HepG2 (cell line): ENCODE measurements at regions not wholly inside any gene's neighbourhood (a gene's known extent, or its start where the extent isn't known, plus 50 kb on each side); places are given as distances from the start of the nearest gene placed in this dataset.

ENCODE experiments used
- GTF2F1 ChIP-seq: fragments of 150-350 bp; IDR thresholded peaks from 2 replicates; pipeline ENCODE4 v1.6.1; 2014; ENCODE audit warnings: low read length
- NFATC3 ChIP-seq: sonication (generic); formaldehyde crosslinking; IDR thresholded peaks from 2 replicates; pipeline ENCODE4 v1.5.1; 2020; ENCODE audit warnings: mild to moderate bottlenecking, missing genetic modification reagents
- SRSF4 ChIP-seq: fragments of 200-400 bp; formaldehyde crosslinking; IDR thresholded peaks from one replicate; pipeline ENCODE4 v1.6.1; 2018; ENCODE audit warnings: mild to moderate bottlenecking, low read depth, low read length, moderate library complexity; ENCODE audit not compliant: poor library complexity, severe bottlenecking
- TF ChIP-seq, protein P1 (sequence below), 2 experiments: fragments of 450-650 bp in 1 of 2; sonication (generic) in 1 of 2; formaldehyde crosslinking; IDR thresholded peaks; 2 replicates each; pipeline versions ENCODE4 v1.5.0 to v1.8.0; 2020 to 2022; ENCODE audit warnings: mild to moderate bottlenecking in 1 of 2, missing genetic modification reagents in 1 of 2

DNA sequence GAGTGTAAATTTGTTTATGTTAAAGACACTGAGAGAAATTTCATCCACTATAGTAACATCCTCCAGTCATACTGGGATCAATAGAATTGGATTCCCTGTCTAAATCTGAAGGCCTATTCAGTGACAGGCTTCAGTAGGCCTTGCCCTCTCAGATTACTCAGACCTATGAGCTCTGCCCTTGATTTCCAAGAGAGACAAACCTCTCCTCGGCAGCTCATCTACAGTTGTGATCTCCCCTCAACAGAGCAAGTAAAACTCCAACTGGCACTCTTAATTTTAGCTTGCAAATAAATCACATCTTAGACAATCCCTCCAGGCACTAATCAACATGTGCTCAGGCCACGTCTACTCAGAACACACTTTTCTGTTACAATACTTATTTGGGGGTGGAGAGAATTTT lies 1191.4 kb upstream of the PHF14 start:
- TF ChIP-seq SRSF4, result no peak
- TF ChIP-seq NFATC3, result no peak
- TF ChIP-seq, protein P1, sequence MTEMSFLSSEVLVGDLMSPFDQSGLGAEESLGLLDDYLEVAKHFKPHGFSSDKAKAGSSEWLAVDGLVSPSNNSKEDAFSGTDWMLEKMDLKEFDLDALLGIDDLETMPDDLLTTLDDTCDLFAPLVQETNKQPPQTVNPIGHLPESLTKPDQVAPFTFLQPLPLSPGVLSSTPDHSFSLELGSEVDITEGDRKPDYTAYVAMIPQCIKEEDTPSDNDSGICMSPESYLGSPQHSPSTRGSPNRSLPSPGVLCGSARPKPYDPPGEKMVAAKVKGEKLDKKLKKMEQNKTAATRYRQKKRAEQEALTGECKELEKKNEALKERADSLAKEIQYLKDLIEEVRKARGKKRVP (CRISPR knock-in tag; IDR thresholded peaks at IDR 0.05), result no peak
- no peak for TF ChIP-seq GTF2F1
